PFSK-1 (cell line): ENCODE measurements at regions not wholly inside any gene's neighbourhood (a gene's known extent, or its start where the extent isn't known, plus 50 kb on each side); places are given as distances from the start of the nearest gene placed in this dataset.

Source experiments
- FOXP2 ChIP-seq: optimal IDR thresholded peaks from 2 replicates; pipeline ENCODE3; 2011; ENCODE audit warnings: borderline replicate concordance, control low read depth, inconsistent platforms; ENCODE audit not compliant: insufficient read depth; ENCODE audit errors: extremely low read length, extremely low read depth
- POLR2AphosphoS5 ChIP-seq: IDR thresholded peaks from 2 replicates; pipeline ENCODE4 v1.6.1; 2012; ENCODE audit warnings: low read depth, mild to moderate bottlenecking, control low read depth, low read length, moderate library complexity
- SIN3A ChIP-seq: IDR thresholded peaks from 2 replicates; pipeline ENCODE4 v1.6.1; 2012; ENCODE audit warnings: mild to moderate bottlenecking, low read length, moderate library complexity, borderline replicate concordance; ENCODE audit not compliant: insufficient read depth
- TAF1 ChIP-seq: IDR thresholded peaks from 2 replicates; pipeline ENCODE4 v1.6.1; 2012; ENCODE audit warnings: low read length, control low read depth, borderline replicate concordance; ENCODE audit not compliant: insufficient read depth
- TF ChIP-seq, protein P1 (sequence below), 2 experiments: IDR thresholded peaks; 2 replicates each; pipeline versions ENCODE4 v1.6.1 to v1.8.0; 2011 to 2012; ENCODE audit warnings: low read depth in 2 of 2, low read length in 2 of 2, control low read depth in 1 of 2, inconsistent platforms in 1 of 2, mild to moderate bottlenecking in 1 of 2, moderate library complexity in 1 of 2; ENCODE audit not compliant: insufficient read depth in 1 of 2

- TF ChIP-seq SIN3A (no peak), TAF1 (no peak), POLR2AphosphoS5 (no peak), FOXP2 (no peak)
- TF ChIP-seq, protein P1, sequence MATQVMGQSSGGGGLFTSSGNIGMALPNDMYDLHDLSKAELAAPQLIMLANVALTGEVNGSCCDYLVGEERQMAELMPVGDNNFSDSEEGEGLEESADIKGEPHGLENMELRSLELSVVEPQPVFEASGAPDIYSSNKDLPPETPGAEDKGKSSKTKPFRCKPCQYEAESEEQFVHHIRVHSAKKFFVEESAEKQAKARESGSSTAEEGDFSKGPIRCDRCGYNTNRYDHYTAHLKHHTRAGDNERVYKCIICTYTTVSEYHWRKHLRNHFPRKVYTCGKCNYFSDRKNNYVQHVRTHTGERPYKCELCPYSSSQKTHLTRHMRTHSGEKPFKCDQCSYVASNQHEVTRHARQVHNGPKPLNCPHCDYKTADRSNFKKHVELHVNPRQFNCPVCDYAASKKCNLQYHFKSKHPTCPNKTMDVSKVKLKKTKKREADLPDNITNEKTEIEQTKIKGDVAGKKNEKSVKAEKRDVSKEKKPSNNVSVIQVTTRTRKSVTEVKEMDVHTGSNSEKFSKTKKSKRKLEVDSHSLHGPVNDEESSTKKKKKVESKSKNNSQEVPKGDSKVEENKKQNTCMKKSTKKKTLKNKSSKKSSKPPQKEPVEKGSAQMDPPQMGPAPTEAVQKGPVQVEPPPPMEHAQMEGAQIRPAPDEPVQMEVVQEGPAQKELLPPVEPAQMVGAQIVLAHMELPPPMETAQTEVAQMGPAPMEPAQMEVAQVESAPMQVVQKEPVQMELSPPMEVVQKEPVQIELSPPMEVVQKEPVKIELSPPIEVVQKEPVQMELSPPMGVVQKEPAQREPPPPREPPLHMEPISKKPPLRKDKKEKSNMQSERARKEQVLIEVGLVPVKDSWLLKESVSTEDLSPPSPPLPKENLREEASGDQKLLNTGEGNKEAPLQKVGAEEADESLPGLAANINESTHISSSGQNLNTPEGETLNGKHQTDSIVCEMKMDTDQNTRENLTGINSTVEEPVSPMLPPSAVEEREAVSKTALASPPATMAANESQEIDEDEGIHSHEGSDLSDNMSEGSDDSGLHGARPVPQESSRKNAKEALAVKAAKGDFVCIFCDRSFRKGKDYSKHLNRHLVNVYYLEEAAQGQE (IDR thresholded peaks at IDR 0.05; ENCODE audit: insufficient read depth in 1 of 2, low read depth in 2 of 2, low read length in 2 of 2): no peak
Measured at GRCh38 chr22:19655399-19655798, 58.9 kb upstream of the SEPTIN5 start.

DNA sequence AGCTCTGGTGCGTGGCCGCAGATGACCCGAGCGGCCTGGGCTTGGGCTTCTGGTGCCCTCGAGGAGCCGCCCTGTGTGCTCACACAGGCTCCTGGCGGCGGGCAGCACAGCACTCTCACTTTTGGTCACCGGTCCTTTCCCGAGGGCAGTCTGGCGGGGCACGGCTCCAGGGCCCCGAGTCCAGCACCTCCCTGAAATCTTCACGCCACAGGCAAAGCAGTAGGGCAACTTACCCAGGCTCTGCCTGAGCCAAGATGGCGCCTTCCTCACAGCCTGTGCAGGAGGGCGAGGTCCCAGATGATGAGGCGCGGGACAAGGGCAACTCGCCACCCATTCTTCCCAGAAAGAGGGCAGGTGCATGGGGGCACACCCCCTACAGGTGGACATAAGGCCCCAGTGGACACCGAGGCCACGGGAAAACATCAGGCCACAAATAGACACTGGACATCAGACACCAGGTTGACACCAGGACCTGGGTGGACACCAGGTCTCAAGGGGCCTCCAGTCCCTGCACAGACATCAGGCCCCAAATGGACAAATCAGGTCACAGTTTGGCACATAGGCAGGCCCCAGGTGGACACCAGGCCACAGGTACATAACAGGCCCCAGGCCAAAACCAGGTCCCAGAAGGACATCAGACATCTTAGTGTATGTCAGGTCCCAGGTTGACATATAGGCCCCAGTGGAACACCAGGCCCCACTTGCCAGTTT, 57.6 kb upstream of the SEPTIN5 start:
- TF ChIP-seq POLR2AphosphoS5: no peak
- no peak for TF ChIP-seq FOXP2
- no peak for TF ChIP-seq SIN3A
- no peak for TF ChIP-seq TAF1
- TF ChIP-seq, protein P1 (IDR thresholded peaks at IDR 0.05; ENCODE audit: insufficient read depth in 1 of 2, low read depth in 2 of 2, low read length in 2 of 2): no peak

GRCh38 chr22:19657252-19658056, 56.8 kb upstream of the SEPTIN5 start:
- TF ChIP-seq POLR2AphosphoS5 (no peak), SIN3A (no peak), TAF1 (no peak), FOXP2 (no peak)
- TF ChIP-seq, protein P1 (IDR thresholded peaks at IDR 0.05; ENCODE audit: insufficient read depth in 1 of 2, low read depth in 2 of 2, low read length in 2 of 2): no peak

- no peak for TF ChIP-seq TAF1
- no peak for TF ChIP-seq POLR2AphosphoS5
- TF ChIP-seq SIN3A: no peak
- TF ChIP-seq FOXP2: no peak
- TF ChIP-seq, protein P1 (IDR thresholded peaks at IDR 0.05; ENCODE audit: insufficient read depth in 1 of 2, low read depth in 2 of 2, low read length in 2 of 2): no peak
Measured at GRCh38 chr22:19658057-19658966, 56.0 kb upstream of the SEPTIN5 start.
